CD8-positive, alpha-beta memory T cell (primary cell): ENCODE measurements at regions not wholly inside any gene's neighbourhood (a gene's known extent, or its start where the extent isn't known, plus 50 kb on each side); places are given as distances from the start of the nearest gene placed in this dataset.
A peak's percentile ranks its signal among the peaks of the same experiment; 100 is the strongest.

ENCODE experiments used
- CTCF ChIA-PET: fragments of 350-600 bp; sonication (Branson Sonifier 250); formaldehyde crosslinking; loops from one replicate; lab custom pipeline; 2021; ENCODE audit warnings: antibody characterized with exemption; lab: Charles Lee
- POLR2A ChIA-PET: fragments of 350-600 bp; sonication (Branson Sonifier 250); formaldehyde crosslinking; loops from one replicate; lab custom pipeline; 2021; ENCODE audit warnings: antibody characterized with exemption; lab: Charles Lee
- DNase-seq, 5 donors: peaks; one replicate each; pipeline versions ENCODE4 v3.0.0 to v3.0.0-alpha.2; 2020 to 2022; ENCODE audit warnings: mixed read lengths in 1 of 5
- H3K27ac ChIP-seq: one replicate; pipeline ENCODE4 v1.7.0; 2013; ENCODE audit warnings: low read depth, mild to moderate bottlenecking, low read length, moderate library complexity
- H3K27me3 ChIP-seq: 2 replicates; pipeline ENCODE4 v1.7.0; 2013; ENCODE audit warnings: low read length, mild to moderate bottlenecking; ENCODE audit not compliant: insufficient read depth, poor library complexity, severe bottlenecking
- H3K36me3 ChIP-seq: 2 replicates; pipeline ENCODE4 v1.7.0; 2013; ENCODE audit warnings: mild to moderate bottlenecking, low read length, moderate library complexity; ENCODE audit not compliant: insufficient read depth
- H3K4me1 ChIP-seq: 2 replicates; pipeline ENCODE4 v1.7.0; 2013; ENCODE audit warnings: mild to moderate bottlenecking, low read length, moderate library complexity; ENCODE audit not compliant: insufficient read depth
- H3K4me3 ChIP-seq: 2 replicates; pipeline ENCODE4 v1.7.0; 2013; ENCODE audit warnings: mild to moderate bottlenecking, low read length
- H3K9me3 ChIP-seq: 2 replicates; pipeline ENCODE4 v1.7.0; 2013; ENCODE audit warnings: mild to moderate bottlenecking, low read length
- H3K27ac Mint-ChIP-seq, 8 donors: one replicate each; pipeline ENCODE4 v1.8.0; 2020 to 2021; ENCODE audit warnings: mixed read lengths in 8 of 8, mild to moderate bottlenecking in 6 of 8, inconsistent platforms in 3 of 8, moderate library complexity in 3 of 8
- H3K27me3 Mint-ChIP-seq, 2 donors: one replicate each; pipeline ENCODE4 v1.8.0; 2020 to 2021; ENCODE audit warnings: mixed read lengths in 2 of 2, mild to moderate bottlenecking in 1 of 2, moderate library complexity in 1 of 2
- H3K36me3 Mint-ChIP-seq, 3 donors: one replicate each; pipeline ENCODE4 v1.8.0; 2020 to 2021; ENCODE audit warnings: mixed read lengths in 3 of 3, inconsistent platforms in 1 of 3, mild to moderate bottlenecking in 1 of 3
- H3K4me1 Mint-ChIP-seq, 3 donors: one replicate each; pipeline ENCODE4 v1.8.0; 2020 to 2021; ENCODE audit warnings: mixed read lengths in 3 of 3, inconsistent platforms in 1 of 3, mild to moderate bottlenecking in 1 of 3
- H3K4me3 Mint-ChIP-seq, 7 donors: one replicate each; pipeline ENCODE4 v1.8.0; 2020 to 2021; ENCODE audit warnings: mixed read lengths in 7 of 7, mild to moderate bottlenecking in 6 of 7, moderate library complexity in 4 of 7, inconsistent platforms in 2 of 7
- H3K9me3 Mint-ChIP-seq, 5 donors: one replicate each; pipeline ENCODE4 v1.8.0; 2020 to 2022; ENCODE audit warnings: mixed read lengths in 5 of 5, mild to moderate bottlenecking in 3 of 5, moderate library complexity in 2 of 5, inconsistent platforms in 1 of 5

DNA sequence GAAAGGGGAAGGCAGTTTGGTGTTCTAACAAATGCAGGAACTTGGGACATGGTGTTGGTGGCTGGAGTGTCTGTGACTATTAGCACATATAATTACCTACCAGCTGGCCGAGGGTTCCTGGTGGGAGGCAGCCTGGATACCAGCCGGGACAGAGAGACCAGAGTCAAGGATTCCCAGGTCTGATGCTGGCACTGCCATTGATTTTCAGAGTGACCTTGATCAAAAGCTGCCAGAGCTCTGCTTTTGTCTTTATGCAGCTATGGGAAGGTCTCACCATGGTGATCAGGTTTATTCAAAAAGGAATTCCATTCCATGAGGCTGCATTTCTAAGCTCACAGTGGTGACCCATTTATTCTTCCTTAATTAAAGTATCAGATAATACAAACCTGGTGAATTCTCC, 101.0 kb upstream of the PWP1 start:
- Histone ChIP-seq H3K27me3 (no peaks in the 10 kb centered on the region), H3K4me1 (no peaks in the 10 kb centered on the region), H3K27ac (no peak overlapping the region), H3K4me3 (no peak overlapping the region), H3K9me3 (no peaks in the 10 kb centered on the region), H3K36me3 (no peaks in the 10 kb centered on the region)
- Mint-ChIP-seq H3K27me3 (peaks cover 0 to 3% of the 10 kb centered on the region in 2 donors), H3K36me3 (peaks cover 15 to 29% (median 29%) of the 10 kb centered on the region in 3 donors), H3K9me3 (peaks cover 5 to 13% (median 7%) of the 10 kb centered on the region in 5 donors), H3K4me3 (no peak overlapping the region), H3K27ac (no peak overlapping the region), H3K4me1 (no peaks in the 10 kb centered on the region)
- no peak for DNase-seq
- POLR2A ChIA-PET = no interaction called here
- CTCF ChIA-PET = interaction anchor here (1.2 kb wide), 1 partner anchor 453 kb away, joined by 3 read pairs; no protein-coding TSS in a partner anchor

DNA sequence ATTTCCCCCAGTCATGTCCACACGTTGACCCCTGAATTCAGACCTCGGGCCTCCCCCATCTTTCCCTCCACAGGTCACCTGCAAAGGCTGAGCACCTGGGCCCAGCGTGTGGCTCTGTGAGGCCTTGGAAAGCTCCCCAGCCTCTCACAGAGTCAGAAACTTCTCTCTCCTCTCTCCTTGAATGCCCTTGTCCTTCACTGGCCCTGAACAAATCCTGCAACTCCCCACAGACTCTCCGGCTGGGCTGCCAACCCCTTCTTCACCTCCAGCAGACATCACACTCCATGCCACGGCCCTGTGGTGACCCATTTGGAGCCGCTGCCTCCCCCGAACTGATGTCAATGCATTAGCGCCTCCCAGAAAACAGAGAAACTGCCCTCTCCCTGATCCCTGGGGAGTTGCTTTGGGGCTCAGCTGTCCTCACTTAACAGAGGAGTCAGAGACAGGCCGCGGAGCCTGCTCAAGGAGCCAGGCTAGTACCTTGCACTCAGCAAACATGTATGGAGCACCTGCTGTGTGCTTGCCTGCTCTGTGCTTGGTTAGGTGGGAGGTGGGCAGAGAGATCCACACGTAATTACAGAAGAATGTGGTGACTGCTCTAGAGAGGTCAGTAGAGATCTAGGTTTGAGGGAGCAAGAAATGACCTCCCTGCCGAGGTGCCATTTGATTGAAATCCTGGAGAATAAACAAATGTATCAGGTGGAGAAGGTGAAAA, 99.2 kb upstream of the PWP1 start:
- Histone ChIP-seq H3K27me3 (no peaks in the 10 kb centered on the region), H3K27ac (no peak overlapping the region), H3K4me3 (no peak overlapping the region), H3K4me1 (no peaks in the 10 kb centered on the region), H3K36me3 (no peaks in the 10 kb centered on the region), H3K9me3 (no peaks in the 10 kb centered on the region)
- H3K4me3 Mint-ChIP-seq = no peak overlapping the region
- no peak for DNase-seq
- peaks cover 15 to 40% (median 30%) of the 10 kb centered on the region in 3 donors for H3K36me3 Mint-ChIP-seq
- CTCF ChIA-PET = no interaction called here
- peaks cover 5 to 13% (median 8%) of the 10 kb centered on the region in 5 donors for H3K9me3 Mint-ChIP-seq
- H3K4me1 Mint-ChIP-seq = no peaks in the 10 kb centered on the region
- peaks cover 0 to 5% of the 10 kb centered on the region in 2 donors for H3K27me3 Mint-ChIP-seq
- no peak overlapping the region for H3K27ac Mint-ChIP-seq
- POLR2A ChIA-PET = no interaction called here

- Histone ChIP-seq H3K4me3 (no peak overlapping the region), H3K4me1 (no peaks in the 10 kb centered on the region), H3K36me3 (no peaks in the 10 kb centered on the region), H3K9me3 (peaks cover 6% of the 10 kb centered on the region), H3K27me3 (no peaks in the 10 kb centered on the region), H3K27ac (no peak overlapping the region)
- no peaks in the 10 kb centered on the region for H3K4me1 Mint-ChIP-seq
- ChIA-PET POLR2A (no interaction called here), CTCF (no interaction called here)
- peaks cover 15 to 59% (median 23%) of the 10 kb centered on the region in 3 donors for H3K36me3 Mint-ChIP-seq
- peaks cover 13 to 24% (median 18%) of the 10 kb centered on the region in 5 donors for H3K9me3 Mint-ChIP-seq
- DNase-seq = no peak
- H3K27me3 Mint-ChIP-seq = peaks cover 0 to 3% of the 10 kb centered on the region in 2 donors
- no peak overlapping the region for H3K4me3 Mint-ChIP-seq
- no peak overlapping the region for H3K27ac Mint-ChIP-seq
Measured at GRCh38 chr12:107590413-107590812, 95.2 kb upstream of the PWP1 start.

- no peaks in the 10 kb centered on the region for H3K4me1 Mint-ChIP-seq
- no peaks in the 10 kb centered on the region for H3K36me3 ChIP-seq
- H3K9me3 ChIP-seq = peaks cover 6% of the 10 kb centered on the region
- no peaks in the 10 kb centered on the region for H3K4me1 ChIP-seq
- CTCF ChIA-PET = interaction anchor here (0.9 kb wide), 1 partner anchor 460 kb away, joined by 3 read pairs; no protein-coding TSS in a partner anchor
- no peak overlapping the region for H3K4me3 ChIP-seq
- H3K27ac ChIP-seq = no peak overlapping the region
- no peaks in the 10 kb centered on the region for H3K27me3 ChIP-seq
- POLR2A ChIA-PET = no interaction called here
- H3K36me3 Mint-ChIP-seq = peaks cover 11 to 54% (median 22%) of the 10 kb centered on the region in 3 donors
- peaks cover 0 to 3% of the 10 kb centered on the region in 2 donors for H3K27me3 Mint-ChIP-seq
- H3K27ac Mint-ChIP-seq = no peak overlapping the region
- H3K4me3 Mint-ChIP-seq = no peak overlapping the region
- no peak for DNase-seq
- peaks cover 13 to 24% (median 15%) of the 10 kb centered on the region in 5 donors for H3K9me3 Mint-ChIP-seq
Measured at GRCh38 chr12:107590814-107591375, 94.7 kb upstream of the PWP1 start.

GRCh38 chr12:107593713-107594381, 91.8 kb upstream of the PWP1 start:
- Mint-ChIP-seq H3K9me3 (peaks cover 6 to 19% (median 8%) of the 10 kb centered on the region in 5 donors), H3K27me3 (peaks cover 0 to 3% of the 10 kb centered on the region in 2 donors), H3K4me3 (no peak overlapping the region), H3K4me1 (no peaks in the 10 kb centered on the region), H3K36me3 (peaks cover 0 to 30% (median 13%) of the 10 kb centered on the region in 3 donors), H3K27ac (no peak overlapping the region)
- DNase-seq = no peak
- Histone ChIP-seq H3K27me3 (no peaks in the 10 kb centered on the region), H3K27ac (no peak overlapping the region), H3K4me3 (no peak overlapping the region), H3K9me3 (peaks cover 6% of the 10 kb centered on the region), H3K36me3 (no peaks in the 10 kb centered on the region), H3K4me1 (no peaks in the 10 kb centered on the region)
- CTCF ChIA-PET = no interaction called here
- POLR2A ChIA-PET = no interaction called here

DNA sequence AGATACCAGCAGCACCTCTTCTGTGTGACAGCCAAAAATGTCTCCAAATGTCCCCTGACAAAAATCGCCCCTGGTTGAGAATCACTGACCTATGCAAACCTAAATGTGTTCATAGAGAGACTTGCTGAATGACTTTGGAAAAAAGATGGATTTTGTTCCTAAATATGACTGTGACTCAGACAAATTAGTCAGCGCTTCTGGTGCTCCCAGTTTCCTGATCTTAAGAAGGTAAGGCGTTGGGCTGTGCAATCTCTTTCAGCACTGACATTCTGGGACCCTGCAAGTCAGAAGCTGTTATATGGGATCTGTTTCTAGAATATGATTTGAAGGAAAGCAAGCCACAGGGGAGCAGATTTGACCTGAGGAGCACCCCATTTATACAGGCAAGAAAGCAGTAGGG, 90.6 kb upstream of the PWP1 start:
- no peak overlapping the region for H3K4me3 ChIP-seq
- ChIA-PET CTCF (no interaction called here), POLR2A (no interaction called here)
- Mint-ChIP-seq H3K36me3 (peaks cover 0 to 30% (median 8%) of the 10 kb centered on the region in 3 donors), H3K27ac (peak overlapping the region in 1 of 8 donors; percentile 75), H3K4me1 (no peaks in the 10 kb centered on the region), H3K4me3 (no peak overlapping the region), H3K9me3 (peaks cover 6 to 19% (median 8%) of the 10 kb centered on the region in 5 donors), H3K27me3 (peaks cover 0 to 3% of the 10 kb centered on the region in 2 donors)
- DNase-seq = no peak
- H3K4me1 ChIP-seq = no peaks in the 10 kb centered on the region
- H3K27ac ChIP-seq = no peak overlapping the region
- H3K27me3 ChIP-seq = no peaks in the 10 kb centered on the region
- H3K36me3 ChIP-seq = no peaks in the 10 kb centered on the region
- peaks cover 6% of the 10 kb centered on the region for H3K9me3 ChIP-seq

- Mint-ChIP-seq H3K9me3 (peaks cover 6 to 8% (median 7%) of the 10 kb centered on the region in 5 donors), H3K4me3 (no peak overlapping the region), H3K36me3 (peaks cover 0 to 11% (median 7%) of the 10 kb centered on the region in 3 donors), H3K4me1 (no peaks in the 10 kb centered on the region), H3K27ac (no peak overlapping the region), H3K27me3 (peaks cover 0 to 2% of the 10 kb centered on the region in 2 donors)
- DNase-seq = no peak
- Histone ChIP-seq H3K9me3 (peaks cover 6% of the 10 kb centered on the region), H3K4me1 (no peaks in the 10 kb centered on the region), H3K4me3 (no peak overlapping the region), H3K27me3 (no peaks in the 10 kb centered on the region), H3K27ac (no peak overlapping the region), H3K36me3 (no peaks in the 10 kb centered on the region)
- ChIA-PET POLR2A (no interaction called here), CTCF (interaction anchor here (1.1 to 2.8 kb wide), 3 partner anchors 9 to 466 kb away, joined by 3 to 20 read pairs (median 4); no protein-coding TSS in a partner anchor)
Measured at GRCh38 chr12:107597695-107598410, 87.7 kb upstream of the PWP1 start.
